HG03060 (cell line): ENCODE measurements at regions not wholly inside any gene's neighbourhood (a gene's known extent, or its start where the extent isn't known, plus 50 kb on each side); places are given as distances from the start of the nearest gene placed in this dataset.
A peak's percentile ranks its signal among the peaks of the same experiment; 100 is the strongest.

Source experiments
- ATAC-seq: cut with Tn5 transposase; IDR thresholded peaks from one replicate; pipeline ENCODE4 v1.9.1; 2021; ENCODE audit warnings: low read depth, moderate number of reproducible peaks; ENCODE audit not compliant: unreplicated experiment

- ATAC-seq: no peak
Measured at GRCh38 chr2:217092710-217093379, 233.0 kb upstream of the TNP1 start.

- no peak for ATAC-seq
Measured at GRCh38 chr2:217091531-217091930, 231.7 kb upstream of the TNP1 start.

GRCh38 chr2:217090884-217091283 is 231.0 kb upstream of the TNP1 start:
- ATAC-seq: no peak

GRCh38 chr2:217090024-217090473 is 230.2 kb upstream of the TNP1 start:
- ATAC-seq: peak; percentile 79

- no peak for ATAC-seq
Measured at GRCh38 chr2:217086718-217087117, 226.9 kb upstream of the TNP1 start.

GRCh38 chr2:217086038-217086522 is 226.2 kb upstream of the TNP1 start:
- ATAC-seq: no peak

GRCh38 chr2:217085543-217085942 is 225.7 kb upstream of the TNP1 start:
- ATAC-seq: no peak

GRCh38 chr2:217081799-217082198 is 221.9 kb upstream of the TNP1 start:
- no peak for ATAC-seq

- ATAC-seq: no peak
Measured at GRCh38 chr2:217079165-217079564, 219.3 kb upstream of the TNP1 start.

GRCh38 chr2:217077831-217078407 is 218.1 kb upstream of the TNP1 start:
- ATAC-seq: no peak

- ATAC-seq: no peak
Measured at GRCh38 chr2:217076657-217077232, 216.9 kb upstream of the TNP1 start.

GRCh38 chr2:217076058-217076435 is 216.2 kb upstream of the TNP1 start:
- ATAC-seq: no peak

- no peak for ATAC-seq
Measured at GRCh38 chr2:217075268-217076057, 215.6 kb upstream of the TNP1 start.

GRCh38 chr2:217074576-217075255 is 214.9 kb upstream of the TNP1 start:
- no peak for ATAC-seq

GRCh38 chr2:217071416-217071815 is 211.6 kb upstream of the TNP1 start:
- no peak for ATAC-seq

- no peak for ATAC-seq
Measured at GRCh38 chr2:217070611-217071010, 210.7 kb upstream of the TNP1 start.

GRCh38 chr2:217070043-217070430 is 210.2 kb upstream of the TNP1 start:
- no peak for ATAC-seq

GRCh38 chr2:217069263-217070042 is 209.6 kb upstream of the TNP1 start:
- ATAC-seq: no peak

- ATAC-seq: no peak
Measured at GRCh38 chr2:217068677-217069250, 208.9 kb upstream of the TNP1 start.

GRCh38 chr2:217067787-217068186 is 207.9 kb upstream of the TNP1 start:
- no peak for ATAC-seq
